ENCODE measurements at regions not wholly inside any gene's neighbourhood (a gene's known extent, or its start where the extent isn't known, plus 50 kb on each side); places are given as distances from the start of the nearest gene placed in this dataset.

- Histone ChIP-seq H3K27me3 (ENCODE audit: low read length) (no peaks in the 10 kb centered on the region), H3K9me3 (ENCODE audit: low read length) (no peaks in the 10 kb centered on the region), H3K9me2 (replicated peaks; ENCODE audit: low read length) (no peaks in the 10 kb centered on the region), H3K27ac (ENCODE audit: low read length) (no peak overlapping the region), H3K9ac (ENCODE audit: low read length) (no peak overlapping the region), H3F3A (ENCODE audit: low read length, unreplicated experiment) (no peaks in the 10 kb centered on the region), H4K20me1 (ENCODE audit: low read length) (no peaks in the 10 kb centered on the region), H3K79me2 (ENCODE audit: low read length) (no peaks in the 10 kb centered on the region), H2AFZ (ENCODE audit: low read length) (no peak overlapping the region), H3K36me3 (ENCODE audit: low read depth, low read length) (no peaks in the 10 kb centered on the region), H3K4me3 (ENCODE audit: low read length) (no peak overlapping the region), H3K4me1 (ENCODE audit: insufficient read depth, low read length) (no peaks in the 10 kb centered on the region), H3K4me2 (ENCODE audit: low read length) (no peak overlapping the region)
- no peak for TF ChIP-seq CTCF (conservative IDR thresholded peaks at IDR 0.05; ENCODE audit: low read depth, low read length)
- TF ChIP-seq EZH2 (IDR thresholded peaks at IDR 0.05; ENCODE audit: low read length, unreplicated experiment): no peak
- DNase-seq (no peak), ATAC-seq (no peak)
- ChIA-PET POLR2A (ENCODE audit: unreplicated experiment) (no interaction called here), CTCF (no interaction called here)
- BruUV-seq (replicated peaks): no TSS peak
- intact Hi-C loops (cut with micrococcal nuclease): no loop called here
Observed at GRCh38 chr16:72569677-72570076, 397.7 kb upstream of the PMFBP1 start.

- intact Hi-C loops (cut with micrococcal nuclease): no loop called here
- no TSS peak for BruUV-seq (replicated peaks)
- no peaks in the 10 kb centered on the region for H3K79me2 ChIP-seq (ENCODE audit: low read length)
- no peaks in the 10 kb centered on the region for H3K9me3 ChIP-seq (ENCODE audit: low read length)
- no peaks in the 10 kb centered on the region for H3K4me1 ChIP-seq (ENCODE audit: insufficient read depth, low read length)
- H3K4me2 ChIP-seq (ENCODE audit: low read length): no peak overlapping the region
- no peak overlapping the region for H3K27ac ChIP-seq (ENCODE audit: low read length)
- no peak overlapping the region for H3K4me3 ChIP-seq (ENCODE audit: low read length)
- DNase-seq: no peak
- H3F3A ChIP-seq (ENCODE audit: low read length, unreplicated experiment): no peaks in the 10 kb centered on the region
- TF ChIP-seq EZH2phosphoT487 (IDR thresholded peaks at IDR 0.05; ENCODE audit: borderline replicate concordance, low read length): no peak
- no peak for TF ChIP-seq EZH2 (IDR thresholded peaks at IDR 0.05; ENCODE audit: low read length, unreplicated experiment)
- no peak for TF ChIP-seq CTCF (conservative IDR thresholded peaks at IDR 0.05; ENCODE audit: low read depth, low read length)
- H3K9me2 ChIP-seq (replicated peaks; ENCODE audit: low read length): no peaks in the 10 kb centered on the region
- no peak overlapping the region for H3K9ac ChIP-seq (ENCODE audit: low read length)
- CTCF ChIA-PET: no interaction called here
- no peaks in the 10 kb centered on the region for H3K36me3 ChIP-seq (ENCODE audit: low read depth, low read length)
- no peak for ATAC-seq
- no peak overlapping the region for H2AFZ ChIP-seq (ENCODE audit: low read length)
- H4K20me1 ChIP-seq (ENCODE audit: low read length): no peaks in the 10 kb centered on the region
- no peaks in the 10 kb centered on the region for H3K27me3 ChIP-seq (ENCODE audit: low read length)
- POLR2A ChIA-PET (ENCODE audit: unreplicated experiment): interaction anchor here (0.6 kb wide), 1 partner anchor 14 kb away, joined by 4 read pairs; no protein-coding TSS in a partner anchor
Observed at GRCh38 chr16:72568502-72568901, 396.5 kb upstream of the PMFBP1 start.

GRCh38 chr16:72566174-72566573 lies 394.2 kb upstream of the PMFBP1 start:
- no peaks in the 10 kb centered on the region for H3K36me3 ChIP-seq (ENCODE audit: low read depth, low read length)
- H3K27me3 ChIP-seq (ENCODE audit: low read length): no peaks in the 10 kb centered on the region
- no TSS peak for BruUV-seq (replicated peaks)
- H3K9me3 ChIP-seq (ENCODE audit: low read length): no peaks in the 10 kb centered on the region
- no peaks in the 10 kb centered on the region for H4K20me1 ChIP-seq (ENCODE audit: low read length)
- no peak overlapping the region for H2AFZ ChIP-seq (ENCODE audit: low read length)
- DNase-seq (no peak), ATAC-seq (no peak)
- no peak overlapping the region for H3K9ac ChIP-seq (ENCODE audit: low read length)
- TF ChIP-seq EZH2phosphoT487 (IDR thresholded peaks at IDR 0.05; ENCODE audit: borderline replicate concordance, low read length) (no peak), CTCF (conservative IDR thresholded peaks at IDR 0.05; ENCODE audit: low read depth, low read length) (no peak), EZH2 (IDR thresholded peaks at IDR 0.05; ENCODE audit: low read length, unreplicated experiment) (no peak)
- H3K4me3 ChIP-seq (ENCODE audit: low read length): no peak overlapping the region
- intact Hi-C loops (cut with micrococcal nuclease): no loop called here
- H3K79me2 ChIP-seq (ENCODE audit: low read length): no peaks in the 10 kb centered on the region
- CTCF ChIA-PET: no interaction called here
- POLR2A ChIA-PET (ENCODE audit: unreplicated experiment): no interaction called here
- no peak overlapping the region for H3K27ac ChIP-seq (ENCODE audit: low read length)
- H3K4me1 ChIP-seq (ENCODE audit: insufficient read depth, low read length): no peaks in the 10 kb centered on the region
- H3K4me2 ChIP-seq (ENCODE audit: low read length): no peak overlapping the region
- H3F3A ChIP-seq (ENCODE audit: low read length, unreplicated experiment): no peaks in the 10 kb centered on the region
- no peaks in the 10 kb centered on the region for H3K9me2 ChIP-seq (replicated peaks; ENCODE audit: low read length)
